ENCODE measurements at regions not wholly inside any gene's neighbourhood (a gene's known extent, or its start where the extent isn't known, plus 50 kb on each side); places are given as distances from the start of the nearest gene placed in this dataset.

GRCh38 chr2:128809880-128810279 lies 491.2 kb upstream of the HS6ST1 start:
- Histone ChIP-seq H3K79me2 (no peaks in the 10 kb centered on the region), H3K9me3 (ENCODE audit: control insufficient read depth, low read length) (no peaks in the 10 kb centered on the region), H3K4me1 (no peaks in the 10 kb centered on the region), H3K36me3 (ENCODE audit: control insufficient read depth, insufficient read depth, low read length) (no peaks in the 10 kb centered on the region), H2AFZ (no peak overlapping the region), H3K27me3 (ENCODE audit: control insufficient read depth, insufficient read depth, low read length) (no peaks in the 10 kb centered on the region), H3K27ac (no peak overlapping the region), H3K4me3 (ENCODE audit: low read depth, low read length) (no peak overlapping the region), H3K9ac (no peak overlapping the region), H3K4me2 (ENCODE audit: low read length) (no peak overlapping the region)
- no peak for TF ChIP-seq CTCF (IDR thresholded peaks at IDR 0.05)

DNA sequence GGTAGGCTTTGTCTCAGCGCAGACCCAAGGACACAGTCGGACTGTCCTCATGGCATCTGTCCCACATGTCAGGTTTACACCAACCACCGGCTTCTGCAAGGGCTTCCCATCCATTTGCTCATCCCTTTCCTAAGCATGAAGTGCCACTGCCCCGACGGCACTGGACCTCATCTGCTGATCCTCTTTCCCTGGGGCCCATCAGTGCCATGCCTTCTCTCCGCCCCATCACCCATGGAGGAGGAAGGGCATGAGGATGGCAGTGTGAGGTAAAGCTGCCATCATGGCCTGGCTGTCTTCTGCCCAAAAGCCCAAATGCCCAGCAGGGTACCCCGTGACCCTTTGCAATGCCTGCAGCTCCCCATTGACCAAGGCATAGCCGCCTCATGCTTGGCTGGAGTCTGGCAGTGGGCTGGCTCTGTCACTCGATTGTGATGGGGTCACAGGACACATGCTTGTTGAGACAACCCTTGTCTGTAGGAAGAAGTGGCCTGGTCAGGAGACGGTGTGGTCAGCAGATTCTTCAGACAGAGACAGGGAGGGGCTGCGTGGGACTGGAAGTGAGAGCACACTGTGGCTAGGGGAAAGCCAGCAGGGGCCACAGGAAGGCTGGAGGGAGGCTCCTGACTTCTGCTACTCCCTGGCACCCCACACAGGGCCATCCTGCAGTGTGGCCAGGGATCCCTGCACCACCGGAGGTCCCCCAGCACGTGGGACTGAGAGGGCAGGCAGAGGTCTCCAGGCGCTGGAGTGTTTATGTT lies 493.7 kb upstream of the HS6ST1 start:
- no peak for TF ChIP-seq CTCF (IDR thresholded peaks at IDR 0.05)
- H3K27me3 ChIP-seq (ENCODE audit: control insufficient read depth, insufficient read depth, low read length), result no peaks in the 10 kb centered on the region
- H3K79me2 ChIP-seq, result no peaks in the 10 kb centered on the region
- H3K4me1 ChIP-seq, result no peaks in the 10 kb centered on the region
- H3K36me3 ChIP-seq (ENCODE audit: control insufficient read depth, insufficient read depth, low read length), result no peaks in the 10 kb centered on the region
- no peak overlapping the region for H3K4me3 ChIP-seq (ENCODE audit: low read depth, low read length)
- no peak overlapping the region for H3K27ac ChIP-seq
- H2AFZ ChIP-seq, result no peak overlapping the region
- no peak overlapping the region for H3K9ac ChIP-seq
- no peaks in the 10 kb centered on the region for H3K9me3 ChIP-seq (ENCODE audit: control insufficient read depth, low read length)
- H3K4me2 ChIP-seq (ENCODE audit: low read length), result no peak overlapping the region

DNA sequence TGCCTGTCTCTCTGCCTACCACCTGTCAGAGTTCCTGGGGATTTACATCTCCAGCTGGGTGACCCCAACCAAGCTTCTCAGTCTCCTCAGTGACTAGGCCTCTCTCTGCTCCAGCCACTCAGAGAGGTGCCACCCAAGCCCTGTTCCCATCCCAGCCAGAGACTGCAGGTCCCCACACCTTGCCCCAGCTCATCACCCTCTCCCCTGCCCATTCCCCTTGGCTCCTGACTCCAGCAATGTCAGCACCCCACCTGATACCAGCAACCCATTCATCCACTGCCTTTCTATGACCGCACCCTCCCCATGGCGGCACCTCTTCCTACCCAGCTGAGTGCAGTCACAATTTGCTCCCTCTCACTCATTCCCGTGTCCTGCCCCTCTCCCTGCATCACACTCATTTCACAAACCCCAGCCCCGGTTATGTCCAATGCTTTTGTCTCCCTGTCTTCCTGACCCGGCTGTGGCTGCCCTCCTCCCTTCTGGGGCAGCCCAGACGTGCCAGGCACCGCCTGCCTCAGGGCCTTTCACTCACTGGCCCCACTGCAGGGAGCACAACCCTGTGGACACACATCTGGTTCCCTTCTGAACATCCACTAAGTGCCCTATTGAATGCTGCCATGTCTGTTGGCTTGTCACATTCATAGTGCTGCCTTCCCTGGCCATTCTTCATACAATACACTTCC lies 494.8 kb upstream of the HS6ST1 start:
- no peak overlapping the region for H3K9ac ChIP-seq
- H3K36me3 ChIP-seq (ENCODE audit: control insufficient read depth, insufficient read depth, low read length), result no peaks in the 10 kb centered on the region
- no peaks in the 10 kb centered on the region for H3K27me3 ChIP-seq (ENCODE audit: control insufficient read depth, insufficient read depth, low read length)
- H3K9me3 ChIP-seq (ENCODE audit: control insufficient read depth, low read length), result no peaks in the 10 kb centered on the region
- no peak overlapping the region for H3K4me2 ChIP-seq (ENCODE audit: low read length)
- no peak overlapping the region for H2AFZ ChIP-seq
- no peak for TF ChIP-seq CTCF (IDR thresholded peaks at IDR 0.05)
- no peak overlapping the region for H3K27ac ChIP-seq
- H3K79me2 ChIP-seq, result no peaks in the 10 kb centered on the region
- H3K4me3 ChIP-seq (ENCODE audit: low read depth, low read length), result no peak overlapping the region
- no peaks in the 10 kb centered on the region for H3K4me1 ChIP-seq

DNA sequence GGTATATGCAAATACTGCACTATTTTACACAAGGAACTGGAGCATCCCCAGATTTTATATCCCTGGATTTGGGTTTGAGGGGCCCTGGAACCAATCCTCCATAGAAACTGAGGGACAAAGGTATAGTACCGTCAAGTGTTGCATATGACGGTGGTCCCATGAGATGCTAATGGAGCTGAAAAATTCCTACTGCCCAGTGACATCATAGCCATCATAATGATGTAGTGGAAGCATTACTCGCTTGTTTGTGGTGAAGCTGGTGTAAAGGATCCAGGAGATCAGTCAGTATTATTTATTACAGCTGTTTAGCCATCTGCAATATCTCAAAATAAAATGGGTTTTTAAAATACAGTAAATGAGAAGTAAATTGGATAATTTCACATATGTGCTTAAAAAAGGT lies 496.6 kb upstream of the HS6ST1 start:
- Histone ChIP-seq H3K36me3 (ENCODE audit: control insufficient read depth, insufficient read depth, low read length) (no peaks in the 10 kb centered on the region), H3K27ac (no peak overlapping the region), H2AFZ (no peak overlapping the region), H3K4me1 (no peaks in the 10 kb centered on the region), H3K79me2 (no peaks in the 10 kb centered on the region), H3K4me2 (ENCODE audit: low read length) (no peak overlapping the region), H3K27me3 (ENCODE audit: control insufficient read depth, insufficient read depth, low read length) (no peaks in the 10 kb centered on the region), H3K9me3 (ENCODE audit: control insufficient read depth, low read length) (no peaks in the 10 kb centered on the region), H3K9ac (no peak overlapping the region), H3K4me3 (ENCODE audit: low read depth, low read length) (no peak overlapping the region)
- TF ChIP-seq CTCF (IDR thresholded peaks at IDR 0.05), result no peak

Data from parathyroid adenoma (tissue), 2 donors.